Lower leg skin (tissue), 3 donors: ENCODE measurements at regions not wholly inside any gene's neighbourhood (a gene's known extent, or its start where the extent isn't known, plus 50 kb on each side); places are given as distances from the start of the nearest gene placed in this dataset.

Experiments
- POLR2A ChIP-seq, 2 donors: fragments of 450-650 bp; IDR thresholded peaks; one replicate each; pipeline ENCODE4 v1.6.1; 2016 to 2017; ENCODE audit warnings: antibody characterized with exemption in 2 of 2, mild to moderate bottlenecking in 1 of 2, moderate library complexity in 1 of 2
- TF ChIP-seq, protein P1 (sequence below), 3 donors: fragments of 450-650 bp; IDR thresholded peaks; one replicate each; pipeline ENCODE4 v1.5.1; 2016; ENCODE audit warnings: antibody characterized with exemption in 3 of 3, mild to moderate bottlenecking in 3 of 3, moderate library complexity in 2 of 3

DNA sequence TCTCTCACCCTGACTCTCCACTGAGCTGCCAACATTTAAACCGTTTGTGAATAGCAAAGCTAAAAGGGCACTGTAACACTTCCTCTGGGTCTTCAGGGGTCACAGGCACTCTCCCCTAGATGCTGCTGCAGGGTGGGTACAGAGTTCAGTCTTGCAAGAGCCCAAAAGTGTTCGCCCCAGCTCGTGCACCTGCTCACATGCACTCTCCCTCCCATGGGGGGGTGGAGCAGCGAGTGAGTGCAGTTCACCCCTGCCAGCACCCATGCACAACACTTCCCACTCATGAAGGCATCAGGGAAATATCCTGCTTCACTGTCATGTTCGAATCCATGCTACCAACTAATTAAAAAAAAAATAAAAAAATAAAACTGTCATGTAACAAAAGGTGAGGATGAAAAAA, 950.7 kb upstream of the PRR20A start:
- TF ChIP-seq, protein P1, sequence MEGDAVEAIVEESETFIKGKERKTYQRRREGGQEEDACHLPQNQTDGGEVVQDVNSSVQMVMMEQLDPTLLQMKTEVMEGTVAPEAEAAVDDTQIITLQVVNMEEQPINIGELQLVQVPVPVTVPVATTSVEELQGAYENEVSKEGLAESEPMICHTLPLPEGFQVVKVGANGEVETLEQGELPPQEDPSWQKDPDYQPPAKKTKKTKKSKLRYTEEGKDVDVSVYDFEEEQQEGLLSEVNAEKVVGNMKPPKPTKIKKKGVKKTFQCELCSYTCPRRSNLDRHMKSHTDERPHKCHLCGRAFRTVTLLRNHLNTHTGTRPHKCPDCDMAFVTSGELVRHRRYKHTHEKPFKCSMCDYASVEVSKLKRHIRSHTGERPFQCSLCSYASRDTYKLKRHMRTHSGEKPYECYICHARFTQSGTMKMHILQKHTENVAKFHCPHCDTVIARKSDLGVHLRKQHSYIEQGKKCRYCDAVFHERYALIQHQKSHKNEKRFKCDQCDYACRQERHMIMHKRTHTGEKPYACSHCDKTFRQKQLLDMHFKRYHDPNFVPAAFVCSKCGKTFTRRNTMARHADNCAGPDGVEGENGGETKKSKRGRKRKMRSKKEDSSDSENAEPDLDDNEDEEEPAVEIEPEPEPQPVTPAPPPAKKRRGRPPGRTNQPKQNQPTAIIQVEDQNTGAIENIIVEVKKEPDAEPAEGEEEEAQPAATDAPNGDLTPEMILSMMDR (IDR thresholded peaks at IDR 0.05) = no peak
- no peak for TF ChIP-seq POLR2A (IDR thresholded peaks at IDR 0.05)
